H9 (cell line): ENCODE measurements at regions not wholly inside any gene's neighbourhood (a gene's known extent, or its start where the extent isn't known, plus 50 kb on each side); places are given as distances from the start of the nearest gene placed in this dataset.

Experiments used
- DNase-seq: peaks from one replicate; pipeline ENCODE4 v3.0.0-alpha.2; 2017
- H2AFZ ChIP-seq: one replicate; pipeline ENCODE4 v1.6.1; 2013; ENCODE audit warnings: mild to moderate bottlenecking, low read length, control low read depth, moderate library complexity
- H2AK5ac ChIP-seq: 2 replicates; pipeline ENCODE4 v1.6.1; 2013; ENCODE audit warnings: low read length, control low read depth, mixed read lengths; ENCODE audit not compliant: insufficient read length
- H2BK120ac ChIP-seq: one replicate; pipeline ENCODE4 v1.6.1; 2013; ENCODE audit warnings: low read depth, mild to moderate bottlenecking, low read length, control low read depth, inconsistent platforms; ENCODE audit not compliant: poor library complexity, severe bottlenecking
- H2BK12ac ChIP-seq: 2 replicates; pipeline ENCODE4 v1.6.1; 2013; ENCODE audit warnings: low read length, control low read depth, mixed read lengths, low read depth; ENCODE audit not compliant: insufficient read length
- H2BK15ac ChIP-seq: 2 replicates; pipeline ENCODE4 v1.6.1; 2013; ENCODE audit warnings: low read depth, low read length, control low read depth
- H2BK20ac ChIP-seq: one replicate; pipeline ENCODE4 v1.6.1; 2013; ENCODE audit warnings: low read depth, mild to moderate bottlenecking, low read length, control low read depth, inconsistent platforms; ENCODE audit not compliant: poor library complexity, severe bottlenecking
- H2BK5ac ChIP-seq: 2 replicates; pipeline ENCODE4 v1.6.1; 2013; ENCODE audit warnings: low read length, control low read depth, mixed read lengths; ENCODE audit not compliant: insufficient read length
- H3K14ac ChIP-seq: 2 replicates; pipeline ENCODE4 v1.6.1; 2013; ENCODE audit warnings: low read length, control low read depth; ENCODE audit not compliant: insufficient read depth
- H3K18ac ChIP-seq: 2 replicates; pipeline ENCODE4 v1.6.1; 2013; ENCODE audit warnings: low read depth, mild to moderate bottlenecking, mixed read lengths, low read length, control low read depth; ENCODE audit not compliant: insufficient read length
- H3K23ac ChIP-seq: 2 replicates; pipeline ENCODE4 v1.6.1; 2013; ENCODE audit warnings: low read length, control low read depth, mixed read lengths, low read depth; ENCODE audit not compliant: insufficient read length
- H3K23me2 ChIP-seq: 2 replicates; pipeline ENCODE4 v1.6.1; 2013; ENCODE audit warnings: low read depth, mild to moderate bottlenecking, mixed read lengths, low read length, control low read depth; ENCODE audit not compliant: insufficient read length, poor library complexity, severe bottlenecking
- H3K27ac ChIP-seq: 2 replicates; pipeline ENCODE4 v1.5.1; 2013; ENCODE audit warnings: low read length, control low read depth, mixed read lengths, low read depth; ENCODE audit not compliant: insufficient read length
- H3K27me3 ChIP-seq: 2 replicates; pipeline ENCODE4 v1.6.1; 2013; ENCODE audit warnings: low read length, control low read depth, inconsistent platforms; ENCODE audit not compliant: insufficient read depth
- H3K4ac ChIP-seq: 2 replicates; pipeline ENCODE4 v1.6.1; 2013; ENCODE audit warnings: low read depth, mild to moderate bottlenecking, control low read depth, inconsistent platforms, low read length, moderate library complexity
- H3K4me1 ChIP-seq: 2 replicates; pipeline ENCODE4 v1.6.1; 2013; ENCODE audit warnings: low read length, control low read depth, inconsistent platforms; ENCODE audit not compliant: insufficient read depth
- H3K4me2 ChIP-seq: 2 replicates; pipeline ENCODE4 v1.6.1; 2013; ENCODE audit warnings: low read length, control low read depth, mixed read lengths; ENCODE audit not compliant: insufficient read length, insufficient read depth
- H3K56ac ChIP-seq: 2 replicates; pipeline ENCODE4 v1.6.1; 2013; ENCODE audit warnings: low read depth, mild to moderate bottlenecking, mixed read lengths, low read length, control low read depth; ENCODE audit not compliant: insufficient read length
- H3K79me1 ChIP-seq: 2 replicates; pipeline ENCODE4 v1.6.1; 2013; ENCODE audit warnings: low read depth, mild to moderate bottlenecking, moderate library complexity, low read length, control low read depth, inconsistent platforms; ENCODE audit not compliant: insufficient read depth, poor library complexity, severe bottlenecking
- H3K79me2 ChIP-seq: 2 replicates; pipeline ENCODE4 v1.6.1; 2013; ENCODE audit warnings: low read length, control low read depth, inconsistent platforms; ENCODE audit not compliant: insufficient read depth
- H3K9ac ChIP-seq: 2 replicates; pipeline ENCODE4 v1.6.1; 2013; ENCODE audit warnings: low read length, control low read depth, mixed read lengths; ENCODE audit not compliant: insufficient read length; ENCODE audit errors: extremely low read depth
- H3K9me3 ChIP-seq: one replicate; pipeline ENCODE4 v1.6.1; 2013; ENCODE audit warnings: low read depth, low read length, inconsistent platforms; ENCODE audit not compliant: control insufficient read depth
- H3T11ph ChIP-seq: one replicate; pipeline ENCODE4 v1.6.1; 2013; ENCODE audit warnings: mild to moderate bottlenecking, low read length, control low read depth, inconsistent platforms
- H4K20me1 ChIP-seq: one replicate; pipeline ENCODE4 v1.6.1; 2013; ENCODE audit not compliant: control insufficient read depth, insufficient read length, insufficient read depth
- H4K5ac ChIP-seq: 2 replicates; pipeline ENCODE4 v1.6.1; 2013; ENCODE audit warnings: low read depth, mild to moderate bottlenecking, mixed read lengths, low read length, control low read depth; ENCODE audit not compliant: insufficient read length
- H4K8ac ChIP-seq: replicated peaks from 2 replicates; pipeline ENCODE4 v1.6.1; 2013; ENCODE audit warnings: low read length, control low read depth, mixed read lengths, low read depth; ENCODE audit not compliant: insufficient read length
- H4K91ac ChIP-seq: 2 replicates; pipeline ENCODE4 v1.6.1; 2013; ENCODE audit warnings: low read depth, mild to moderate bottlenecking, moderate library complexity, mixed read lengths, low read length, control low read depth; ENCODE audit not compliant: insufficient read length
- H3K27ac Mint-ChIP-seq, 3 experiments: 2 replicates in 2 of 3; 3 replicates in 1 of 3; pipeline ENCODE4 v1.8.0; 2020 to 2021; ENCODE audit warnings: mixed read lengths in 3 of 3, mild to moderate bottlenecking in 1 of 3, moderate library complexity in 1 of 3
- H3K27me3 Mint-ChIP-seq: 2 replicates; pipeline ENCODE4 v1.8.0; 2021; ENCODE audit warnings: low read depth, mild to moderate bottlenecking, moderate library complexity, mixed read lengths
- H3K36me3 Mint-ChIP-seq, 3 experiments: 2 replicates in 2 of 3; 3 replicates in 1 of 3; pipeline ENCODE4 v1.8.0; 2020 to 2021; ENCODE audit warnings: low read depth in 3 of 3, mixed read lengths in 3 of 3; ENCODE audit not compliant: insufficient read depth in 1 of 3
- H3K4me1 Mint-ChIP-seq, 2 experiments: 2 replicates each; pipeline ENCODE4 v1.8.0; 2020; ENCODE audit warnings: mixed read lengths in 2 of 2
- H3K4me3 Mint-ChIP-seq, 2 experiments: 2 replicates in 1 of 2; 3 replicates in 1 of 2; pipeline ENCODE4 v1.8.0; 2020 to 2021; ENCODE audit warnings: mild to moderate bottlenecking in 2 of 2, mixed read lengths in 2 of 2, moderate library complexity in 1 of 2
- H3K9me3 Mint-ChIP-seq, 2 experiments: 2 replicates in 1 of 2; 3 replicates in 1 of 2; pipeline ENCODE4 v1.8.0; 2020; ENCODE audit warnings: mild to moderate bottlenecking in 2 of 2, mixed read lengths in 2 of 2, moderate library complexity in 1 of 2
- WGBS: extraction: QIAGEN DNeasy Blood & Tissue Kit; methylation state at CpG from one replicate; pipeline ENCODE4 v1.1.7; 2013; ENCODE audit warnings: missing lambda C conversion rate, low lambda C conversion rate, mixed read lengths; ENCODE audit not compliant: insufficient read length; ENCODE audit errors: extremely low coverage; 5-methylcytosine and 5-hydroxymethylcytosine counted together
- TF ChIP-seq, protein P1 (sequence below): fragments of 200-600 bp; sonication (generic); conservative IDR thresholded peaks from 3 replicates; pipeline ENCODE4 v1.8.0; 2021; ENCODE audit warnings: antibody characterized with exemption, mild to moderate bottlenecking

DNA sequence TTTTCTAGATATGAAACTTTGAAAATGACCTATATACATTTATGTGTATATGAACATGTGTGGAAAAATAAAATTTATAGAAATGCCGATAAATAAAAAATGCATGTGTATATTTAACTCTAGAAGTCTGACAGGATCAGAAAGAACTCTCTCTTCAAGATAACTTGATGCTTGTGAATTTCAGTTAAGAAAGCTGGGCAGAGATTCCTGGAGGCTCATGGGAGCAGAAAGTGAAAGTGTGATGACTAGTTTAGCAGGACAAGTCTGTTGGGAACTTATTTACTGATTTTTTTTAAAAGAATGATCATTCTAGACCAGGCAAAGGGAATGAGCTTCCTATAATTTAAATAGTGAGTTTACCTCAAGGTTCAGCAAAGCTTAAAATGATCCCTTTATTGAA, 81.5 kb upstream of the KCNAB1 start:
- no peak overlapping the region; a peak in 1 of 7 replicates for H3K27ac Mint-ChIP-seq
- Histone ChIP-seq H2BK20ac (no peak overlapping the region), H4K20me1 (no peaks in the 10 kb centered on the region), H3K4ac (no peak overlapping the region), H3K18ac (no peak overlapping the region), H2BK12ac (no peak overlapping the region), H4K91ac (no peak overlapping the region), H3K79me2 (no peaks in the 10 kb centered on the region), H3K23ac (no peak overlapping the region), H3K4me1 (no peaks in the 10 kb centered on the region), H2BK120ac (no peak overlapping the region), H3K27ac (no peak overlapping the region), H2AK5ac (no peak overlapping the region), H3K79me1 (no peaks in the 10 kb centered on the region), H4K5ac (no peak overlapping the region), H2BK15ac (no peak overlapping the region), H3K14ac (no peak overlapping the region), H2BK5ac (no peak overlapping the region), H2AFZ (no peak overlapping the region), H3K23me2 (no peaks in the 10 kb centered on the region), H4K8ac (no peak overlapping the region), H3K9ac (no peak overlapping the region), H3K9me3 (no peaks in the 10 kb centered on the region), H3T11ph (no peak overlapping the region), H3K4me2 (no peak overlapping the region), H3K56ac (no peak overlapping the region), H3K27me3 (no peaks in the 10 kb centered on the region)
- H3K9me3 Mint-ChIP-seq: no peaks in the 10 kb centered on the region
- H3K4me1 Mint-ChIP-seq: no peaks in the 10 kb centered on the region
- DNase-seq: no peak
- H3K4me3 Mint-ChIP-seq: no peak overlapping the region
- WGBS: no CpG with 5 or more reads among the region's 1 CpG
- TF ChIP-seq, protein P1, sequence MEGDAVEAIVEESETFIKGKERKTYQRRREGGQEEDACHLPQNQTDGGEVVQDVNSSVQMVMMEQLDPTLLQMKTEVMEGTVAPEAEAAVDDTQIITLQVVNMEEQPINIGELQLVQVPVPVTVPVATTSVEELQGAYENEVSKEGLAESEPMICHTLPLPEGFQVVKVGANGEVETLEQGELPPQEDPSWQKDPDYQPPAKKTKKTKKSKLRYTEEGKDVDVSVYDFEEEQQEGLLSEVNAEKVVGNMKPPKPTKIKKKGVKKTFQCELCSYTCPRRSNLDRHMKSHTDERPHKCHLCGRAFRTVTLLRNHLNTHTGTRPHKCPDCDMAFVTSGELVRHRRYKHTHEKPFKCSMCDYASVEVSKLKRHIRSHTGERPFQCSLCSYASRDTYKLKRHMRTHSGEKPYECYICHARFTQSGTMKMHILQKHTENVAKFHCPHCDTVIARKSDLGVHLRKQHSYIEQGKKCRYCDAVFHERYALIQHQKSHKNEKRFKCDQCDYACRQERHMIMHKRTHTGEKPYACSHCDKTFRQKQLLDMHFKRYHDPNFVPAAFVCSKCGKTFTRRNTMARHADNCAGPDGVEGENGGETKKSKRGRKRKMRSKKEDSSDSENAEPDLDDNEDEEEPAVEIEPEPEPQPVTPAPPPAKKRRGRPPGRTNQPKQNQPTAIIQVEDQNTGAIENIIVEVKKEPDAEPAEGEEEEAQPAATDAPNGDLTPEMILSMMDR: no peak
- H3K27me3 Mint-ChIP-seq: peaks cover 4% of the 10 kb centered on the region
- no peaks in the 10 kb centered on the region for H3K36me3 Mint-ChIP-seq
